Keratinocyte (primary cell): ENCODE measurements at regions not wholly inside any gene's neighbourhood (a gene's known extent, or its start where the extent isn't known, plus 50 kb on each side); places are given as distances from the start of the nearest gene placed in this dataset.

Experiments used
- CTCF ChIP-seq, 3 experiments: IDR thresholded peaks in 1 of 3; conservative IDR thresholded peaks in 1 of 3; optimal IDR thresholded peaks in 1 of 3; 2 replicates in 2 of 3; 3 replicates in 1 of 3; pipeline versions ENCODE3 to v1.5.1; 2011; ENCODE audit warnings: low read length in 3 of 3, mild to moderate bottlenecking in 3 of 3, moderate library complexity in 2 of 3, control low read depth in 1 of 3, inconsistent platforms in 1 of 3; ENCODE audit not compliant: insufficient read depth in 2 of 3; ENCODE audit errors: extremely low read depth in 1 of 3
- EZH2 ChIP-seq: IDR thresholded peaks from one replicate; pipeline ENCODE4 v1.6.1; 2012; ENCODE audit warnings: inconsistent platforms, mild to moderate bottlenecking, low read length, moderate library complexity

- TF ChIP-seq CTCF (optimal IDR thresholded peaks at IDR 0.05 in 1 of 3, IDR thresholded peaks at IDR 0.05 in 1 of 3, conservative IDR thresholded peaks at IDR 0.05 in 1 of 3; ENCODE audit: extremely low read depth in 1 of 3, insufficient read depth in 2 of 3, low read length in 3 of 3) (no peak), EZH2 (no peak)
Observed at GRCh38 chr6:26187981-26188635, 100.9 kb downstream of the HFE start.
